ENCODE measurements at regions not wholly inside any gene's neighbourhood (a gene's known extent, or its start where the extent isn't known, plus 50 kb on each side); places are given as distances from the start of the nearest gene placed in this dataset.

DNA sequence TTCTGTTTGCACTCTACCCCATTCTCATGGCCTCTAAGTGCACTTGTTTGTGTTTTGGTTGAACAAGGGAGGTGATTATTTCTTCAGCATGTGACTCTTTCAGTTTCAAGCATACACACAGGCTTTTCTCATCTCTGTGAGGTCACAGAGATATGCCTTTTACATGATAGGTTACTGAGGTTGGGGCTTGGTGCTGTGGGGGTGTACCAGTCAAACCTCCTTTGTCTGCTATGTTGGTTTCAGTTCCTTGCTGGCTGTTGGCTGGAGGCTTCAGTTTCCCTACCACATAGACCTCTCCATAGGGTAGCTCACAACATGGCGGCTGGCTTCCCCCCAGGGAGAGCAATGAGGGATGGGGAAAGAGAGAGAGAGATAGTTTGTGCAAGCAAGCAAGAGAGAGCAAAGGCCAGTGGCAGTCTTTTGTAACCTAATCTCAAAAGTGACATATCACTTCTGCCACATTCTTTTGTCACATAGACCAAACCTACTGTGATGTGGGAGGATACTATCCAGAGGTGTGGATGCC lies 96.7 kb upstream of the SEMA6A start:
- Histone ChIP-seq H2BK20ac (ENCODE audit: low read depth, low read length, poor library complexity, severe bottlenecking) (no peak overlapping the region), H2BK120ac (ENCODE audit: low read depth, low read length, poor library complexity, severe bottlenecking) (no peak overlapping the region), H4K5ac (ENCODE audit: insufficient read length, low read depth, low read length) (no peak overlapping the region), H2BK15ac (ENCODE audit: low read depth, low read length) (no peak overlapping the region), H4K20me1 (ENCODE audit: control insufficient read depth, insufficient read depth, insufficient read length) (no peaks in the 10 kb centered on the region), H3T11ph (ENCODE audit: low read length) (no peak overlapping the region), H3K27me3 (ENCODE audit: insufficient read depth, low read length) (no peaks in the 10 kb centered on the region), H3K23ac (ENCODE audit: insufficient read length, low read depth, low read length) (no peak overlapping the region), H3K4ac (ENCODE audit: low read depth, low read length) (no peak overlapping the region), H4K8ac (replicated peaks; ENCODE audit: insufficient read length, low read depth, low read length) (no peak overlapping the region), H3K79me1 (ENCODE audit: insufficient read depth, low read depth, low read length, poor library complexity, severe bottlenecking) (no peaks in the 10 kb centered on the region), H3K4me2 (ENCODE audit: insufficient read depth, insufficient read length, low read length) (no peak overlapping the region), H2AK5ac (ENCODE audit: insufficient read length, low read length) (no peak overlapping the region), H3K56ac (ENCODE audit: insufficient read length, low read depth, low read length) (no peak overlapping the region), H3K4me1 (ENCODE audit: insufficient read depth, low read length) (no peaks in the 10 kb centered on the region), H3K27ac (ENCODE audit: insufficient read length, low read depth, low read length) (no peak overlapping the region), H3K79me2 (ENCODE audit: insufficient read depth, low read length) (no peaks in the 10 kb centered on the region), H4K91ac (ENCODE audit: insufficient read length, low read depth, low read length) (no peak overlapping the region), H3K9me3 (ENCODE audit: control insufficient read depth, low read depth, low read length) (no peaks in the 10 kb centered on the region), H2AFZ (ENCODE audit: low read length) (no peak overlapping the region), H2BK12ac (ENCODE audit: insufficient read length, low read depth, low read length) (no peak overlapping the region), H3K18ac (ENCODE audit: insufficient read length, low read depth, low read length) (no peak overlapping the region), H3K14ac (ENCODE audit: insufficient read depth, low read length) (no peak overlapping the region), H2BK5ac (ENCODE audit: insufficient read length, low read length) (no peak overlapping the region), H3K23me2 (ENCODE audit: insufficient read length, low read depth, low read length, poor library complexity, severe bottlenecking) (no peaks in the 10 kb centered on the region), H3K9ac (ENCODE audit: extremely low read depth, insufficient read length, low read length) (no peak overlapping the region)
- Mint-ChIP-seq H3K4me3 (no peak overlapping the region), H3K4me1 (peaks cover 2 to 5% of the 10 kb centered on the region in 2 experiments; a peak in 1 of 4 replicates), H3K27me3 (ENCODE audit: low read depth) (no peaks in the 10 kb centered on the region), H3K27ac (no peak overlapping the region; a peak in 1 of 7 replicates), H3K36me3 (ENCODE audit: insufficient read depth in 1 of 3, low read depth in 3 of 3) (no peaks in the 10 kb centered on the region), H3K9me3 (no peaks in the 10 kb centered on the region)
- WGBS (ENCODE audit: extremely low coverage, insufficient read length, low lambda C conversion rate), result no CpG with 5 or more reads among the region's 1 CpG
- no peak for DNase-seq
- TF ChIP-seq, protein P1, sequence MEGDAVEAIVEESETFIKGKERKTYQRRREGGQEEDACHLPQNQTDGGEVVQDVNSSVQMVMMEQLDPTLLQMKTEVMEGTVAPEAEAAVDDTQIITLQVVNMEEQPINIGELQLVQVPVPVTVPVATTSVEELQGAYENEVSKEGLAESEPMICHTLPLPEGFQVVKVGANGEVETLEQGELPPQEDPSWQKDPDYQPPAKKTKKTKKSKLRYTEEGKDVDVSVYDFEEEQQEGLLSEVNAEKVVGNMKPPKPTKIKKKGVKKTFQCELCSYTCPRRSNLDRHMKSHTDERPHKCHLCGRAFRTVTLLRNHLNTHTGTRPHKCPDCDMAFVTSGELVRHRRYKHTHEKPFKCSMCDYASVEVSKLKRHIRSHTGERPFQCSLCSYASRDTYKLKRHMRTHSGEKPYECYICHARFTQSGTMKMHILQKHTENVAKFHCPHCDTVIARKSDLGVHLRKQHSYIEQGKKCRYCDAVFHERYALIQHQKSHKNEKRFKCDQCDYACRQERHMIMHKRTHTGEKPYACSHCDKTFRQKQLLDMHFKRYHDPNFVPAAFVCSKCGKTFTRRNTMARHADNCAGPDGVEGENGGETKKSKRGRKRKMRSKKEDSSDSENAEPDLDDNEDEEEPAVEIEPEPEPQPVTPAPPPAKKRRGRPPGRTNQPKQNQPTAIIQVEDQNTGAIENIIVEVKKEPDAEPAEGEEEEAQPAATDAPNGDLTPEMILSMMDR (conservative IDR thresholded peaks at IDR 0.05), result no peak
